ENCODE measurements at regions not wholly inside any gene's neighbourhood (a gene's known extent, or its start where the extent isn't known, plus 50 kb on each side); places are given as distances from the start of the nearest gene placed in this dataset.

- ChIA-PET CTCF (interaction anchor here (0.7 to 12.3 kb wide), 6 partner anchors 11 to 98 kb away, joined by 3 to 158 read pairs (median 5); no protein-coding TSS in a partner anchor), POLR2A (no interaction called here)
- Histone ChIP-seq H3K4me1 (ENCODE audit: control insufficient read depth, insufficient read depth, low read length) (no peaks in the 10 kb centered on the region), H3K27ac (ENCODE audit: extremely low read depth, low read depth, low read length) (no peak overlapping the region), H3K4me3 (ENCODE audit: low read depth, low read length) (no peak overlapping the region), H3K9me3 (ENCODE audit: control insufficient read depth, insufficient read depth, low read depth, low read length) (no peaks in the 10 kb centered on the region), H3K36me3 (ENCODE audit: control insufficient read depth in 2 of 2, insufficient read depth in 1 of 2, low read length in 2 of 2) (no peaks in the 10 kb centered on the region)
- peak; percentile 23; the same call in 1 of the 2 replicates for TF ChIP-seq ZIC2 (tag by site-specific recombination; IDR thresholded peaks at IDR 0.05)
- no peak for TF ChIP-seq OVOL3 (tag by site-specific recombination; IDR thresholded peaks at IDR 0.05)
Observed at GRCh38 chr22:22785316-22786065, 102.1 kb upstream of the IGLL5 start.

DNA sequence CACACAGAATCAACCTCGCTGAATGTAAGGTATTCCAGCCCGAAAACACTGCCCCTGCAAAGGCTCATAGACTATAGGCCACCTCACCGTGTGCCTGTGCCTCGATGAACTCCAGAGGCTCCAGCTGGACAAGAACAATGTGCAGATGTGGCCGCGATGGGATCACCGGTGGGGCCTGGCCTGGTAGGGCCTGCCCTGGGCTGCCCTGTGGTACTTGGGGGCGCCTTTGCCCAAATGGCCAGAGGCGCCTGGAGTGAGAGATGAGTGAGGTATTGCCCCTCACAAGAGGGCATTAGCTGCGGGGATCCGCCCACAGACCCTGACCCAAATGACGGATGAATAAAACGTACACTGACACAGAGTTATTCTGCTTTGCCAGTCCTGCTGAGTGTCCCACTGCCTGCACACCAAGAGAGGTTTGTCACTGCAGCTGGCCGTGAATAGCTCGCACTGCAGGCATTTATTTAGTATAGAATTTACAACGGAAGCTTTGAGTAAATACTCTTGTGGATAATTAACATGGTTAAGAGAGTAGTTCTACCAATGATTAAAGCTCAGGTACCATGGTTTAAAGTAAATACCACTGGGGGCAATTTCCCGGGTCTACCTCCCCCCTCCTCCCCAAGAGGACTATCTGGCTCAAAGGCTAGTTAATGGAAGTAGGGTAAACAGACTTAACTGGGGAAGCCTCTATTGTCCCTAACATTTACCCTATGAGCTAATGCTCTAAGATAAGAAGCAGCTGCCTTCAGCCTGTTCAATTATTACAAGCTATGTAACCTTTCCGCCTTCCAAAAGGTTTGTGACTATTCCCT is 101.1 kb upstream of the IGLL5 start:
- Histone ChIP-seq H3K4me1 (ENCODE audit: control insufficient read depth, insufficient read depth, low read length) (no peaks in the 10 kb centered on the region), H3K9me3 (ENCODE audit: control insufficient read depth, insufficient read depth, low read depth, low read length) (no peaks in the 10 kb centered on the region), H3K27ac (ENCODE audit: extremely low read depth, low read depth, low read length) (no peak overlapping the region), H3K36me3 (ENCODE audit: control insufficient read depth in 2 of 2, insufficient read depth in 1 of 2, low read length in 2 of 2) (no peaks in the 10 kb centered on the region), H3K4me3 (ENCODE audit: low read depth, low read length) (no peak overlapping the region)
- TF ChIP-seq WT1 (tag by site-specific recombination; IDR thresholded peaks at IDR 0.05): no peak
- no peak for TF ChIP-seq ZNF768 (tag by site-specific recombination; IDR thresholded peaks at IDR 0.05)
- TF ChIP-seq ZBTB48 (tag by site-specific recombination; IDR thresholded peaks at IDR 0.05): no peak
- TF ChIP-seq ZNF354C (tag by site-specific recombination; IDR thresholded peaks at IDR 0.05; ENCODE audit: borderline replicate concordance, low read depth): no peak
- TF ChIP-seq ZFP41 (tag by site-specific recombination; IDR thresholded peaks at IDR 0.05; ENCODE audit: borderline replicate concordance): no peak
- no peak for TF ChIP-seq ZNF2 (tag by site-specific recombination; IDR thresholded peaks at IDR 0.05)
- no peak for TF ChIP-seq ZBTB44 (tag by site-specific recombination; IDR thresholded peaks at IDR 0.05)
- no peak for TF ChIP-seq ZFP69B (tag by site-specific recombination; IDR thresholded peaks at IDR 0.05)
- TF ChIP-seq ZNF791 (tag by site-specific recombination; IDR thresholded peaks at IDR 0.05): no peak
- TF ChIP-seq ZNF548 (tag by site-specific recombination; IDR thresholded peaks at IDR 0.05): no peak
- no peak for TF ChIP-seq ZNF701 (tag by site-specific recombination; IDR thresholded peaks at IDR 0.05)
- no peak for TF ChIP-seq ZNF23 (tag by site-specific recombination; IDR thresholded peaks at IDR 0.05; ENCODE audit: borderline replicate concordance)
- TF ChIP-seq, protein P1, sequence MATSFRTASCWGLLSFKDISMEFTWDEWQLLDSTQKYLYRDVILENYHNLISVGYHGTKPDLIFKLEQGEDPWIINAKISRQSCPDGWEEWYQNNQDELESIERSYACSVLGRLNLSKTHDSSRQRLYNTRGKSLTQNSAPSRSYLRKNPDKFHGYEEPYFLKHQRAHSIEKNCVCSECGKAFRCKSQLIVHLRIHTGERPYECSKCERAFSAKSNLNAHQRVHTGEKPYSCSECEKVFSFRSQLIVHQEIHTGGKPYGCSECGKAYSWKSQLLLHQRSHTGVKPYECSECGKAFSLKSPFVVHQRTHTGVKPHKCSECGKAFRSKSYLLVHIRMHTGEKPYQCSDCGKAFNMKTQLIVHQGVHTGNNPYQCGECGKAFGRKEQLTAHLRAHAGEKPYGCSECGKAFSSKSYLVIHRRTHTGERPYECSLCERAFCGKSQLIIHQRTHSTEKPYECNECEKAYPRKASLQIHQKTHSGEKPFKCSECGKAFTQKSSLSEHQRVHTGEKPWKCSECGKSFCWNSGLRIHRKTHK (tag by site-specific recombination; IDR thresholded peaks at IDR 0.05): no peak
- TF ChIP-seq GFI1B (tag by site-specific recombination; IDR thresholded peaks at IDR 0.05): no peak
- no peak for TF ChIP-seq ZBTB26 (tag by site-specific recombination; optimal IDR thresholded peaks at IDR 0.05)
- POLR2A ChIA-PET: no interaction called here
- CTCF ChIA-PET: interaction anchor here (0.7 to 12.3 kb wide), 21 partner anchors 10 to 210 kb away, joined by 3 to 158 read pairs (median 6); no protein-coding TSS in a partner anchor

All from HEK293 (cell line).